Liver (tissue), 8 donors: ENCODE measurements at regions not wholly inside any gene's neighbourhood (a gene's known extent, or its start where the extent isn't known, plus 50 kb on each side); places are given as distances from the start of the nearest gene placed in this dataset.

ENCODE experiments used
- DNase-seq: peaks from one replicate; pipeline ENCODE4 v3.0.0-alpha.2; 2017; ENCODE audit warnings: low spot score
- H3K27ac ChIP-seq, 2 donors: one replicate each; pipeline ENCODE4 v1.7.0; 2013; ENCODE audit warnings: inconsistent platforms in 2 of 2, low read length in 2 of 2, control low read depth in 1 of 2, low read depth in 1 of 2, mild to moderate bottlenecking in 1 of 2
- H3K27me3 ChIP-seq, 4 donors: one replicate each; pipeline versions ENCODE4 v1.6.1 to v1.7.0; 2013; ENCODE audit warnings: low read length in 3 of 4, inconsistent platforms in 1 of 4, mild to moderate bottlenecking in 1 of 4, moderate library complexity in 1 of 4; ENCODE audit not compliant: control insufficient read depth in 4 of 4, insufficient read depth in 4 of 4
- H3K36me3 ChIP-seq, 4 donors: one replicate each; pipeline versions ENCODE4 v1.6.1 to v1.7.0; 2013; ENCODE audit warnings: low read length in 3 of 4, mild to moderate bottlenecking in 3 of 4, low read depth in 1 of 4, moderate library complexity in 1 of 4; ENCODE audit not compliant: control insufficient read depth in 4 of 4, insufficient read depth in 3 of 4
- H3K4me1 ChIP-seq, 4 donors: one replicate each; pipeline versions ENCODE4 v1.6.1 to v1.7.0; 2013; ENCODE audit warnings: low read length in 3 of 4, mild to moderate bottlenecking in 3 of 4, moderate library complexity in 1 of 4; ENCODE audit not compliant: control insufficient read depth in 4 of 4, insufficient read depth in 4 of 4
- H3K4me3 ChIP-seq, 3 donors: one replicate each; pipeline versions ENCODE4 v1.6.1 to v1.7.0; 2013; ENCODE audit warnings: low read length in 3 of 3, control low read depth in 1 of 3, low read depth in 1 of 3, mild to moderate bottlenecking in 1 of 3
- H3K9ac ChIP-seq, 2 donors: one replicate each; pipeline ENCODE4 v1.7.0; 2013; ENCODE audit warnings: low read length in 2 of 2, mild to moderate bottlenecking in 2 of 2, moderate library complexity in 2 of 2, control low read depth in 1 of 2, low read depth in 1 of 2
- H3K9me3 ChIP-seq, 4 donors: one replicate each; pipeline versions ENCODE4 v1.6.1 to v1.7.0; 2013; ENCODE audit warnings: low read length in 3 of 4; ENCODE audit not compliant: control insufficient read depth in 4 of 4
- CTCF ChIP-seq: fragments of 150-350 bp; IDR thresholded peaks from 2 replicates; pipeline ENCODE4 v1.5.1; 2017; ENCODE audit warnings: improper control_type of control experiment, low read depth, low read length; ENCODE audit not compliant: missing input control
- EGR1 ChIP-seq, 2 donors: IDR thresholded peaks; 2 replicates each; pipeline ENCODE4 v1.6.1; 2016 to 2018; ENCODE audit warnings: antibody characterized with exemption in 2 of 2, low read depth in 2 of 2
- FOXA1 ChIP-seq: IDR thresholded peaks from 2 replicates; pipeline ENCODE4 v1.6.1; 2016; ENCODE audit warnings: antibody characterized with exemption
- FOXA2 ChIP-seq: IDR thresholded peaks from 2 replicates; pipeline ENCODE4 v1.6.1; 2016; ENCODE audit warnings: antibody characterized with exemption
- GABPA ChIP-seq, 2 donors: IDR thresholded peaks in 1 of 2; conservative IDR thresholded peaks in 1 of 2; 2 replicates each; pipeline ENCODE4 v1.6.1; 2016; ENCODE audit warnings: antibody characterized with exemption in 2 of 2, mild to moderate bottlenecking in 1 of 2, moderate library complexity in 1 of 2
- HNF4A ChIP-seq, 2 donors: conservative IDR thresholded peaks; 2 replicates each; pipeline ENCODE4 v1.6.1; 2016; ENCODE audit warnings: antibody characterized with exemption in 2 of 2, mild to moderate bottlenecking in 2 of 2
- HNF4G ChIP-seq: IDR thresholded peaks from 2 replicates; pipeline ENCODE4 v1.6.1; 2016; ENCODE audit warnings: antibody characterized with exemption
- JUND ChIP-seq, 2 donors: IDR thresholded peaks; 2 replicates each; pipeline ENCODE4 v1.6.1; 2016; ENCODE audit warnings: antibody characterized with exemption in 2 of 2
- MAX ChIP-seq: IDR thresholded peaks from 2 replicates; pipeline ENCODE4 v1.6.1; 2016; ENCODE audit warnings: antibody characterized with exemption
- NR2F2 ChIP-seq: IDR thresholded peaks from 2 replicates; pipeline ENCODE4 v1.6.1; 2016; ENCODE audit warnings: antibody characterized with exemption
- RAD21 ChIP-seq, 2 donors: IDR thresholded peaks; 2 replicates each; pipeline ENCODE4 v1.6.1; 2016; ENCODE audit warnings: antibody characterized with exemption in 2 of 2, mild to moderate bottlenecking in 2 of 2
- RXRA ChIP-seq, 2 donors: IDR thresholded peaks; 2 replicates each; pipeline ENCODE4 v1.6.1; 2017 to 2018; ENCODE audit warnings: antibody characterized with exemption in 2 of 2, mild to moderate bottlenecking in 1 of 2
- SP1 ChIP-seq: IDR thresholded peaks from 2 replicates; pipeline ENCODE4 v1.6.1; 2018; ENCODE audit warnings: antibody characterized with exemption, mild to moderate bottlenecking
- TAF1 ChIP-seq: conservative IDR thresholded peaks from 2 replicates; pipeline ENCODE4 v1.6.1; 2016; ENCODE audit warnings: antibody characterized with exemption, mild to moderate bottlenecking
- YY1 ChIP-seq: IDR thresholded peaks from 2 replicates; pipeline ENCODE4 v1.6.1; 2016; ENCODE audit warnings: antibody characterized with exemption, mild to moderate bottlenecking
- ZBTB33 ChIP-seq: IDR thresholded peaks from 2 replicates; pipeline ENCODE4 v1.6.1; 2016; ENCODE audit warnings: antibody characterized with exemption
- WGBS: extraction: QIAGEN DNeasy Blood & Tissue Kit; methylation state at CpG from one replicate; pipeline ENCODE4 v1.1.7; 2013; 5-methylcytosine and 5-hydroxymethylcytosine counted together
- TF ChIP-seq, protein P1 (sequence below): IDR thresholded peaks from 2 replicates; pipeline ENCODE4 v1.6.1; 2016; ENCODE audit warnings: antibody characterized with exemption, mild to moderate bottlenecking
- TF ChIP-seq, protein P2 (sequence below): IDR thresholded peaks from 2 replicates; pipeline ENCODE4 v1.6.1; 2016; ENCODE audit warnings: antibody characterized with exemption
- donor health status: healthy.
- donor health status: healthy.
- donor health status: healthy.
- donor health status: healthy.
- donor health status: healthy.

DNA sequence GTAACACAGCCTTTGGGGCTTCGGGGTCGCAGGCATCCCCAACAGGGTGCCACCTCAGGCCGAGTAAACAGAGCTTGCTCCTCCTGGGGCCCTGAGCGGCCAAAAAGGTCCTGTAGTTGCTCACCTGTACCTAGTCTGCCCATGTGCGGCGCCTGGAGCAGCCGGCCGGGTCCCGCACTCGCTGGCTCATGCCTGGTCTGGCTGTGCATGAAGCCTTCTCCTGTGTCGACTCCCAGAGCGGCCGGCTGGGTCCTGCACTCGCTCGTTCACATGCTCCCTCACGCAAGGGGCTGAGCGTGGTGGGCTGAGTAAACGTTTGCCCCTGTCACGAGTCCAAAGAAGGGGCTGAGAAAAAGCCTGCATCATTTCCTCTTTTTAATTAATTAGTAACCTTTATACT lies 162.4 kb upstream of the TUT7 start (continued):
- TF ChIP-seq MAX, result no peak

DNA sequence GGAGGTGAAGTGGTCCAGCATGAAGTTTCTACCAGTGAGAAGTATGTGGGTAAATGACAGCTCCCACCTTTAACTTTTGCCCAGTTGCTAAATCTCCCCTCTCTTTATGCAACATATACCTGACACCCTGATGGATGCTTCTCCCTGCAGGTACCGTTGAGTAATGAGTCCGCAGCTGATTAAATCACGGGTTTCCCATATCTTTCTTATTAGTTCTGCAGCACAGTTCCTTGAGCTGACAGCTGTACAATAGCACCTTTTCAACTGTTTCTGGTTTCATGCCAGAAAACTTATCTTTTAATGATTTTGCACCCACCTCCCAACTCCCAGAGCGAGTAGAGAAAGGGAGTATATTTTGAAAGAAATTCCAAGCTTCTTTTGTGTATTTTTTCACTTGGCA lies 161.0 kb upstream of the TUT7 start:
- H3K27me3 ChIP-seq, result no peaks in the 10 kb centered on the region
- no peak for TF ChIP-seq YY1
- TF ChIP-seq TAF1, result no peak
- no peak for TF ChIP-seq FOXA1
- TF ChIP-seq NR2F2, result no peak
- TF ChIP-seq, protein P1, sequence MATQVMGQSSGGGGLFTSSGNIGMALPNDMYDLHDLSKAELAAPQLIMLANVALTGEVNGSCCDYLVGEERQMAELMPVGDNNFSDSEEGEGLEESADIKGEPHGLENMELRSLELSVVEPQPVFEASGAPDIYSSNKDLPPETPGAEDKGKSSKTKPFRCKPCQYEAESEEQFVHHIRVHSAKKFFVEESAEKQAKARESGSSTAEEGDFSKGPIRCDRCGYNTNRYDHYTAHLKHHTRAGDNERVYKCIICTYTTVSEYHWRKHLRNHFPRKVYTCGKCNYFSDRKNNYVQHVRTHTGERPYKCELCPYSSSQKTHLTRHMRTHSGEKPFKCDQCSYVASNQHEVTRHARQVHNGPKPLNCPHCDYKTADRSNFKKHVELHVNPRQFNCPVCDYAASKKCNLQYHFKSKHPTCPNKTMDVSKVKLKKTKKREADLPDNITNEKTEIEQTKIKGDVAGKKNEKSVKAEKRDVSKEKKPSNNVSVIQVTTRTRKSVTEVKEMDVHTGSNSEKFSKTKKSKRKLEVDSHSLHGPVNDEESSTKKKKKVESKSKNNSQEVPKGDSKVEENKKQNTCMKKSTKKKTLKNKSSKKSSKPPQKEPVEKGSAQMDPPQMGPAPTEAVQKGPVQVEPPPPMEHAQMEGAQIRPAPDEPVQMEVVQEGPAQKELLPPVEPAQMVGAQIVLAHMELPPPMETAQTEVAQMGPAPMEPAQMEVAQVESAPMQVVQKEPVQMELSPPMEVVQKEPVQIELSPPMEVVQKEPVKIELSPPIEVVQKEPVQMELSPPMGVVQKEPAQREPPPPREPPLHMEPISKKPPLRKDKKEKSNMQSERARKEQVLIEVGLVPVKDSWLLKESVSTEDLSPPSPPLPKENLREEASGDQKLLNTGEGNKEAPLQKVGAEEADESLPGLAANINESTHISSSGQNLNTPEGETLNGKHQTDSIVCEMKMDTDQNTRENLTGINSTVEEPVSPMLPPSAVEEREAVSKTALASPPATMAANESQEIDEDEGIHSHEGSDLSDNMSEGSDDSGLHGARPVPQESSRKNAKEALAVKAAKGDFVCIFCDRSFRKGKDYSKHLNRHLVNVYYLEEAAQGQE, result no peak
- no peak for TF ChIP-seq RXRA (IDR thresholded peaks at IDR 0.05)
- no peak for TF ChIP-seq EGR1 (IDR thresholded peaks at IDR 0.05; ENCODE audit: low read depth in 2 of 2)
- no peak for TF ChIP-seq SP1
- no peak for TF ChIP-seq JUND (IDR thresholded peaks at IDR 0.05)
- no peak for TF ChIP-seq GABPA (IDR thresholded peaks at IDR 0.05 in 1 of 2, conservative IDR thresholded peaks at IDR 0.05 in 1 of 2)
- TF ChIP-seq, protein P2, sequence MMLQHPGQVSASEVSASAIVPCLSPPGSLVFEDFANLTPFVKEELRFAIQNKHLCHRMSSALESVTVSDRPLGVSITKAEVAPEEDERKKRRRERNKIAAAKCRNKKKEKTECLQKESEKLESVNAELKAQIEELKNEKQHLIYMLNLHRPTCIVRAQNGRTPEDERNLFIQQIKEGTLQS, result no peak
- no peak for DNase-seq
- H3K9ac ChIP-seq, result no peak overlapping the region
- no peaks in the 10 kb centered on the region for H3K4me1 ChIP-seq
- no peak overlapping the region for H3K27ac ChIP-seq
- H3K9me3 ChIP-seq, result no peaks in the 10 kb centered on the region
- WGBS, result 65% methylated on average over 4 of the region's 4 CpGs
- no peak overlapping the region for H3K4me3 ChIP-seq
- no peaks in the 10 kb centered on the region for H3K36me3 ChIP-seq

- Histone ChIP-seq H3K36me3 (no peaks in the 10 kb centered on the region), H3K9ac (no peak overlapping the region), H3K9me3 (no peaks in the 10 kb centered on the region), H3K27me3 (no peaks in the 10 kb centered on the region), H3K4me1 (no peaks in the 10 kb centered on the region), H3K4me3 (no peak overlapping the region), H3K27ac (no peak overlapping the region)
- 88% methylated on average over 2 of the region's 2 CpGs for WGBS
- no peak for DNase-seq
- TF ChIP-seq HNF4A (conservative IDR thresholded peaks at IDR 0.05), result no peak
- no peak for TF ChIP-seq RAD21 (IDR thresholded peaks at IDR 0.05)
- TF ChIP-seq HNF4G, result no peak
- TF ChIP-seq JUND (IDR thresholded peaks at IDR 0.05), result no peak
- TF ChIP-seq, protein P1, result no peak
- no peak for TF ChIP-seq GABPA (IDR thresholded peaks at IDR 0.05 in 1 of 2, conservative IDR thresholded peaks at IDR 0.05 in 1 of 2)
- TF ChIP-seq, protein P2, result no peak
- TF ChIP-seq ZBTB33, result no peak
- no peak for TF ChIP-seq EGR1 (IDR thresholded peaks at IDR 0.05; ENCODE audit: low read depth in 2 of 2)
- TF ChIP-seq NR2F2, result no peak
- TF ChIP-seq FOXA1, result no peak
- TF ChIP-seq YY1, result no peak
- TF ChIP-seq SP1, result no peak
- no peak for TF ChIP-seq MAX
- no peak for TF ChIP-seq CTCF
- no peak for TF ChIP-seq FOXA2
- no peak for TF ChIP-seq TAF1
These were observed 159.2 kb upstream of the TUT7 start for GRCh38 chr9:86513429-86513828.
